K562 (cell line): ENCODE measurements at regions not wholly inside any gene's neighbourhood (a gene's known extent, or its start where the extent isn't known, plus 50 kb on each side); places are given as distances from the start of the nearest gene placed in this dataset.

Source experiments
- ATAC-seq: fragments of 200-7000 bp; cut with Tn5 transposase; 3 replicates; pipeline ENCODE4 v1.9.1; 2020; ENCODE audit warnings: moderate library complexity
- BruUV-seq: library from RNA; stranded (reverse); fragments of 400-500 nt; replicated peaks from 2 replicates; lab custom pipeline; 2021; lab: Mats Ljungman, UMichigan
- CTCF ChIA-PET: fragments of 300-600 bp; formaldehyde crosslinking; extraction: SDS; loops from one replicate; lab custom pipeline; 2021; ENCODE audit warnings: low intra/inter-chr PET ratio; lab: Yijun Ruan, JAX
- POLR2A ChIA-PET: fragments of 300-600, 350-650 bp; sonication (Branson Sonifier 250); formaldehyde crosslinking; extraction: SDS; loops from one replicate; lab custom pipeline; 2021; ENCODE audit warnings: antibody characterized with exemption, inconsistent platforms; lab: Yijun Ruan, JAX
- DNase-seq, 4 experiments: peaks; one replicate each; pipeline versions ENCODE4 v3.0.0 to v3.0.0-alpha.2; 2011 to 2018; ENCODE audit warnings: low spot score in 3 of 4, mixed read lengths in 3 of 4; ENCODE audit errors: extremely low read depth in 1 of 4
- FAIRE-seq: peaks from 2 replicates; lab custom pipeline; 2011; peaks lifted over from hg19 to GRCh38; lab: Jason Lieb, UNC
- H2AFZ ChIP-seq: 2 replicates; pipeline ENCODE4 v1.6.0; 2011; ENCODE audit warnings: low read depth, low read length, control low read depth, inconsistent platforms
- H3K27ac ChIP-seq: fragments of 200-600 bp; 3 replicates; pipeline ENCODE4 v1.8.0; 2011; ENCODE audit warnings: low read depth, mild to moderate bottlenecking, control low read depth, inconsistent platforms, low read length, moderate library complexity, mixed read lengths; ENCODE audit errors: extremely low read depth
- H3K27me3 ChIP-seq, 2 experiments: fragments of 300-600 bp in 1 of 2; 2 replicates in 1 of 2; 3 replicates in 1 of 2; pipeline versions ENCODE4 v1.6.0 to v1.8.0; 2011; ENCODE audit warnings: inconsistent platforms in 2 of 2, low read length in 2 of 2, mild to moderate bottlenecking in 1 of 2, mixed read lengths in 1 of 2, moderate library complexity in 1 of 2; ENCODE audit not compliant: control insufficient read depth in 2 of 2, insufficient read depth in 2 of 2
- H3K36me3 ChIP-seq: fragments of 300-600 bp; 3 replicates; pipeline ENCODE4 v1.8.0; 2011; ENCODE audit warnings: mild to moderate bottlenecking, low read length, inconsistent platforms; ENCODE audit not compliant: control insufficient read depth, insufficient read depth
- H3K4me1 ChIP-seq, 2 experiments: fragments of 200-600 bp in 1 of 2; replicated peaks in 1 of 2; 2 replicates in 1 of 2; 3 replicates in 1 of 2; pipeline versions ENCODE4 v1.5.1 to v1.8.0; 2011; ENCODE audit warnings: inconsistent platforms in 2 of 2, low read length in 2 of 2, mild to moderate bottlenecking in 1 of 2, mixed read lengths in 1 of 2, moderate library complexity in 1 of 2; ENCODE audit not compliant: control insufficient read depth in 2 of 2, insufficient read depth in 2 of 2
- H3K4me2 ChIP-seq: 2 replicates; pipeline ENCODE4 v1.6.1; 2011; ENCODE audit warnings: low read length, control low read depth, inconsistent platforms, mixed read lengths; ENCODE audit not compliant: insufficient read depth
- H3K4me3 ChIP-seq: fragments of 200-600 bp; sonication (generic), shearing (Covaris generic); 2 replicates; pipeline ENCODE4 v1.5.1; 2016; ENCODE audit warnings: control low read depth, inconsistent platforms
- H3K79me2 ChIP-seq: fragments of 200-600 bp; 3 replicates; pipeline ENCODE4 v1.8.0; 2011; ENCODE audit warnings: low read length, inconsistent platforms; ENCODE audit not compliant: control insufficient read depth, insufficient read depth
- H3K9ac ChIP-seq, 2 experiments: 2 replicates each; pipeline versions ENCODE4 v1.6.0 to v1.6.1; 2011; ENCODE audit warnings: low read depth in 2 of 2, low read length in 2 of 2, control low read depth in 1 of 2, inconsistent platforms in 1 of 2, mild to moderate bottlenecking in 1 of 2, mixed read lengths in 1 of 2; ENCODE audit not compliant: insufficient read depth in 1 of 2
- H3K9me1 ChIP-seq: one replicate; pipeline ENCODE4 v1.6.0; 2011; ENCODE audit warnings: inconsistent platforms, mild to moderate bottlenecking, low read length, moderate library complexity; ENCODE audit not compliant: control insufficient read depth, insufficient read depth
- H3K9me3 ChIP-seq: replicated peaks from 2 replicates; pipeline ENCODE4 v1.5.1; 2011; ENCODE audit warnings: low read depth, low read length, inconsistent platforms; ENCODE audit not compliant: control insufficient read depth, insufficient read depth
- H4K20me1 ChIP-seq: replicated peaks from 2 replicates; pipeline ENCODE4 v1.6.1; 2011; ENCODE audit warnings: low read length, inconsistent platforms, mixed read lengths; ENCODE audit not compliant: control insufficient read depth, insufficient read depth
- DDX20 ChIP-seq: fragments of 450-650 bp; IDR thresholded peaks from 2 replicates; pipeline ENCODE4 v1.6.1; 2016; ENCODE audit warnings: missing genetic modification characterization, low read depth, mild to moderate bottlenecking, missing compliant biosample characterization, moderate library complexity
- GTF2A2 ChIP-seq: IDR thresholded peaks from 2 replicates; pipeline ENCODE4 v1.6.1; 2016; ENCODE audit warnings: mild to moderate bottlenecking, missing genetic modification characterization, missing compliant biosample characterization
- GTF2B ChIP-seq: IDR thresholded peaks from 2 replicates; pipeline ENCODE4 v1.6.1; 2011; ENCODE audit not compliant: insufficient read length; ENCODE audit errors: extremely low read depth
- HDAC8 ChIP-seq: fragments of 450-650 bp; IDR thresholded peaks from 2 replicates; pipeline ENCODE4 v1.6.1; 2016; ENCODE audit warnings: mild to moderate bottlenecking, missing genetic modification characterization, moderate library complexity, missing compliant biosample characterization
- MECOM ChIP-seq: fragments of 250-450 bp; sonication (Bioruptor Pico); IDR thresholded peaks from 2 replicates; pipeline ENCODE4 v1.8.0; 2022; ENCODE audit warnings: inconsistent platforms
- MYNN ChIP-seq, 2 experiments: sonication (generic); formaldehyde crosslinking in 1 of 2; IDR thresholded peaks; 2 replicates each; pipeline versions ENCODE4 v1.5.0 to v1.6.1; 2016 to 2020; ENCODE audit warnings: antibody characterized with exemption in 1 of 2, missing genetic modification reagents in 1 of 2
- RBM39 ChIP-seq: fragments of 200-400 bp; formaldehyde crosslinking; optimal IDR thresholded peaks from 2 replicates; pipeline ENCODE3; 2018; ENCODE audit warnings: low read depth, low read length
- TARDBP ChIP-seq: fragments of 450-650 bp; IDR thresholded peaks from 2 replicates; pipeline ENCODE4 v1.6.1; 2016
- TCF7L2 ChIP-seq: fragments of 150-350 bp; IDR thresholded peaks from 2 replicates; pipeline ENCODE4 v1.6.1; 2016; ENCODE audit warnings: low read depth, mild to moderate bottlenecking, low read length, moderate library complexity
- TFE3 ChIP-seq: fragments of 450-650 bp; formaldehyde crosslinking; IDR thresholded peaks from 2 replicates; pipeline ENCODE4 v1.4.0; 2020; ENCODE audit warnings: mild to moderate bottlenecking, mixed read lengths
- ZNF277 ChIP-seq: fragments of 250-450 bp; sonication (Bioruptor Pico); IDR thresholded peaks from 2 replicates; pipeline ENCODE4 v1.8.0; 2022; ENCODE audit warnings: inconsistent platforms, mild to moderate bottlenecking, moderate library complexity, borderline replicate concordance
- ZNF583 ChIP-seq: fragments of 250-450 bp; sonication (Bioruptor Pico); IDR thresholded peaks from 2 replicates; pipeline ENCODE4 v1.4.0; 2020
- WGBS: fragments of 100-300 bp; shearing (Covaris generic); methylation state at CpG from one replicate; pipeline ENCODE4 v1.1.6; 2016; ENCODE audit warnings: low coverage, mixed read lengths; ENCODE audit not compliant: insufficient coverage; ENCODE audit errors: missing lambda C conversion rate; 5-methylcytosine and 5-hydroxymethylcytosine counted together
- in situ Hi-C: fragments of 300-500 bp; cut with MboI; formaldehyde crosslinking; loops from 4 replicates; pipeline ENCODE4 v1.15.0; 2018; ENCODE audit warnings: inconsistent platforms, mixed read lengths
- intact Hi-C: fragments of 100-400 bp; cut with micrococcal nuclease; formaldehyde crosslinking; loops from 2 replicates; pipeline ENCODE4 v1.14.2; 2022

- Histone ChIP-seq H3K27ac (no peak overlapping the region), H3K9me3 (no peaks in the 10 kb centered on the region), H3K27me3 (no peaks in the 10 kb centered on the region)
- no peak for DNase-seq
- TF ChIP-seq TFE3 (CRISPR knock-in tag) (no peak), TCF7L2 (no peak), TARDBP (no peak), MYNN (IDR thresholded peaks at IDR 0.05) (no peak), MYNN (CRISPR knock-in tag; IDR thresholded peaks at IDR 0.05) (no peak), GTF2A2 (tag) (no peak), ZNF277 (CRISPR knock-in tag) (no peak), MECOM (CRISPR knock-in tag) (no peak), DDX20 (tag) (no peak), HDAC8 (no peak), GTF2B (no peak), RBM39 (no peak), ZNF583 (CRISPR knock-in tag) (no peak)
- TF ChIP-seq, all 486 proteins: peak for 0
- WGBS: 0% methylated on average over 5 of the region's 5 CpGs
- Histone ChIP-seq H3K4me1 (no peaks in the 10 kb centered on the region), H2AFZ (no peak overlapping the region), H3K9me1 (no peaks in the 10 kb centered on the region), H4K20me1 (no peaks in the 10 kb centered on the region), H3K9ac (no peak overlapping the region), H3K4me3 (no peak overlapping the region), H3K79me2 (no peaks in the 10 kb centered on the region), H3K4me2 (no peak overlapping the region), H3K36me3 (no peaks in the 10 kb centered on the region)
- CTCF ChIA-PET: no interaction called here
- intact Hi-C loops: no loop called here
- no peak for FAIRE-seq
- POLR2A ChIA-PET: no interaction called here
- no TSS peak for BruUV-seq
- in situ Hi-C loops: no loop called here
- ATAC-seq: no peak
These were observed 348.1 kb upstream of the PTGER4 start for GRCh38 chr5:40331616-40332015.
